GM19397 (cell line): ENCODE measurements at regions not wholly inside any gene's neighbourhood (a gene's known extent, or its start where the extent isn't known, plus 50 kb on each side); places are given as distances from the start of the nearest gene placed in this dataset.

Source experiments
- ATAC-seq: cut with Tn5 transposase; IDR thresholded peaks from one replicate; pipeline ENCODE4 v1.9.1; 2021; ENCODE audit warnings: mild to moderate bottlenecking, moderate library complexity; ENCODE audit not compliant: unreplicated experiment

- no peak for ATAC-seq
Observed at GRCh38 chr13:63586467-63586866, 2170.8 kb upstream of the PCDH20 start.

- no peak for ATAC-seq
Observed at GRCh38 chr13:63578796-63579195, 2163.1 kb upstream of the PCDH20 start.

- no peak for ATAC-seq
Observed at GRCh38 chr13:63567031-63567430, 2151.4 kb upstream of the PCDH20 start.

GRCh38 chr13:63554157-63554556 is 2138.5 kb upstream of the PCDH20 start:
- no peak for ATAC-seq

GRCh38 chr13:63551731-63552130 is 2136.1 kb upstream of the PCDH20 start:
- no peak for ATAC-seq

GRCh38 chr13:63546524-63546923 is 2130.9 kb upstream of the PCDH20 start:
- ATAC-seq = no peak

GRCh38 chr13:63542770-63543169 is 2127.1 kb upstream of the PCDH20 start:
- ATAC-seq = no peak

- no peak for ATAC-seq
Observed at GRCh38 chr13:63541336-63541735, 2125.7 kb upstream of the PCDH20 start.

- no peak for ATAC-seq
Observed at GRCh38 chr13:63540061-63540460, 2124.4 kb upstream of the PCDH20 start.

GRCh38 chr13:63517371-63517770 is 2101.7 kb upstream of the PCDH20 start:
- no peak for ATAC-seq

- ATAC-seq = no peak
Observed at GRCh38 chr13:63516124-63516523, 2100.5 kb upstream of the PCDH20 start.

- ATAC-seq = no peak
Observed at GRCh38 chr13:63514886-63515285, 2099.2 kb upstream of the PCDH20 start.

GRCh38 chr13:63512095-63512494 is 2096.4 kb upstream of the PCDH20 start:
- ATAC-seq = no peak

GRCh38 chr13:63501702-63502101 is 2086.1 kb upstream of the PCDH20 start:
- ATAC-seq = no peak

- no peak for ATAC-seq
Observed at GRCh38 chr13:63497601-63498000, 2082.0 kb upstream of the PCDH20 start.

GRCh38 chr13:63492604-63493003 is 2077.0 kb upstream of the PCDH20 start:
- ATAC-seq = no peak

- ATAC-seq = no peak
Observed at GRCh38 chr13:63490149-63490548, 2074.5 kb upstream of the PCDH20 start.

GRCh38 chr13:63481334-63481733 is 2065.7 kb upstream of the PCDH20 start:
- no peak for ATAC-seq

GRCh38 chr13:63472711-63473110 is 2057.1 kb upstream of the PCDH20 start:
- ATAC-seq = no peak

- ATAC-seq = peak; percentile 75
Observed at GRCh38 chr13:63463782-63464610, 2048.3 kb upstream of the PCDH20 start.

- no peak for ATAC-seq
Observed at GRCh38 chr13:63460462-63461090, 2044.9 kb upstream of the PCDH20 start.

GRCh38 chr13:63457186-63457585 is 2041.5 kb upstream of the PCDH20 start:
- ATAC-seq = no peak
